Forelimb muscle (tissue), 1 donor: ENCODE measurements at regions not wholly inside any gene's neighbourhood (a gene's known extent, or its start where the extent isn't known, plus 50 kb on each side); places are given as distances from the start of the nearest gene placed in this dataset.

ENCODE experiments used
- DNase-seq: peaks from one replicate; pipeline ENCODE4 v3.0.0-alpha.2; 2013; ENCODE audit warnings: low read depth

- no peak for DNase-seq
These were observed 202.7 kb downstream of the MANEA start for GRCh38 chr6:95780037-95780436.

DNA sequence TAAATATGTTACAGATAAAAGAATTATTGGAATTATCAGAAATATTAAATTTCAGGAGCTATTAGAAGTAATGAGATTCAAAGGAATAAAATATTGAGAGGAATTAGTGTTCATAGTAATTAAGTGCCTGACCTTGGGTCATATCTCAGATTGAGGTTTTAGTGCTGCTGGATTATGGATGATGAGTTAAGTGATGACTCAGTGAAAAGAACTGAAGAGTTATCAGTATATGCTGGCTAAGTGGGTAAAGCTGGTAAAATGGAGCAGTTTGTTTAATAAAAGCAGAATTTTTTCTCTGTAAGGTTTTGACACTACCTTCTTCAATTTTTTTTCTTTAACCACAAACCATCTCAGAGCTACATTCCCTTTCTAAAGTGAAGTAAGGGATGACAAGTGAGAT, 206.7 kb downstream of the MANEA start:
- DNase-seq, result no peak

- no peak for DNase-seq
These were observed 207.5 kb downstream of the MANEA start for GRCh38 chr6:95784869-95785268.

DNA sequence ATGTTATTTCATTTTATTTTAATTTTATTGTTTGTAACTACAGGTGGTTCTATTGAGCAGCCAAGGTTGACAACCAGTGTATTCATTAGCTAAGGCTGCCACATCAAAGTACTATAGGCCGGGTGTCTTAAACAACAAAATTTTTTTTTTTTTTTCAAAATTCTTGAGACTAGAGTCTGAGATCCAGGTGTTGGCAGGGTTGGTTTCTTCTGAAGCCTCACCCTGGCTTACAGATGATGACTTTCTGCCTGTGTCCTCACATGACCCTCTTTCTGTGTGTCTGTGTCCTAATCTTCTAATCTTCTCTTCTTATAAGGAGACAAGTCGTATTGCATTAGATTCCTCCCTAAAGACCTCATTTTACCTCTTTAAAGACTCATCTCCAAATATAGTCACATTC, 208.4 kb downstream of the MANEA start:
- no peak for DNase-seq

DNA sequence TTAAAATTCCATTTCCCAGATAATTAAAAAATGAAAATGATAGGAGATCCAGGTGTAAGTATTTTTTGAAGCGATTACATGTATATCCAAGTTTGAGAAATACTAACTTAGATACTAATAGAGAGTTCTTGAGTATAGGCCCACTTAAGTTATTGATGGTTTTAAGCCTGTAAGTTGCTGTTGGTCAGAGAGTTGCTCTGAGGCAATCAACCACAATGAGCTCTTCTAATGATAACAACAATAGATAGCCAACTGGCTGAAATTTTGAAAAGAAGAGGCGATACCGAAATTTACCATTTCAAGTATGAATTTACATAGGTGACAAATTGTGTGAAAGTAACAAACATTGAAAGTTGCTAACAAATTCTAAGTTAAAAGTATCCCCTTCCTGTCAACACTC, 209.5 kb downstream of the MANEA start:
- DNase-seq, result no peak

DNA sequence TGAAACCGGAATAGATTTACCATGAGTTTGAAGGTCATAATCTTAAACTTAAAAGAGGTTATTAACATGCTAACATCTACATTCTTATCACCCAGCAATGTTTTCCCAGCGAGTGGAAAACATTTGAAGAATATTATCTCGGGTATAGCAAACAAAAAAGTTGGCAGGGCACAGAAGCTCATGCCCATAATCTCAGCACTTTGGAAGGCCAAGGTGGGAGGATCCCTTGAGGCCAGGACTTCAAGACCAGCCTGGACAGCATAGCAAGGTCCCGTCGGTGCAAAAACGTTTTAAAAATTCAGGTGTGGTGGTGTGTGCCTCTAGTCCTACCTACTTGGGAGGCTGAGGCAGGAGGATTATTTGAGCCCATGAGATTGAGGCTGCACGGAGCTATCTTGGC, 213.5 kb downstream of the MANEA start:
- no peak for DNase-seq

DNA sequence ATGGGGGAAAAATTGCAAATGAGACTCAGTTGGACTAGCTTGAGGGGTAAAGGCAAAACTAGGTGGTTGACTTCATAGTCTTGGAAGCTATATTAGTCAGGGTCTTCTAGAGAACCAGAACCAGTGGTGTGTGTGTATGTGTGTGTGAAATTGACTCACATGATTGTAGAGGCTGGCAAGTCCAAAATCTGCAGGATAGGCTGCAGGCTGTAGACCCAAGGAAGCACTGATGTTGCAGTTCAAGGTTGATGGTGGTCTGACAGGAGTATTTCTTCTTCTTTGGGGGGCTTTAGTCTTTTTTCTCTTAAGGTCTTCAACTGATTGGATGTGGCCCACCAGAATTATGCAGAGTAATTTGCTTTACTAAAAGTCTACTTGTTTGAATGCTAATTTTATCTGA, 217.4 kb downstream of the MANEA start:
- DNase-seq, result no peak

GRCh38 chr6:95795927-95796326, 218.6 kb downstream of the MANEA start:
- no peak for DNase-seq

DNA sequence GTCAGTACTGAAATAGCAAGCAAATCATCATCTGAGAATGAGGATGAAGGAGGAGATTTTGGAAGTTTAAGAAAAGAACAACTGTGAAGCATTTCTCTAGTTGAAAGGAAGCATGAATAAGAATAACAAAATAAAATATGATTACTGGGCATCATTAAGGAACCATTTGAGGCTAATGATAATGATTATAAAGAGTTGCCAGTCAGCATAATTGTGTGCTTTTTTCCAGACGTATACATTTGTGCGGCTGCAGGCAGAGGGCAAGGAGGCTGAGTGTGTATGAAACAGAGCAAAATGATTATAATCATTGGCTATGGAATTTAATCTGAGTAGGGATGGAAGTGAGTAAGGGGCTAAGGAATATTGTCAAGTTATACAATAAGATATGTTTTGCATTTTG, 218.7 kb upstream of the FUT9 start:
- DNase-seq, result no peak

- DNase-seq, result no peak
These were observed 212.8 kb upstream of the FUT9 start for GRCh38 chr6:95802978-95803377.

- DNase-seq, result no peak
These were observed 211.9 kb upstream of the FUT9 start for GRCh38 chr6:95803889-95804288.

DNA sequence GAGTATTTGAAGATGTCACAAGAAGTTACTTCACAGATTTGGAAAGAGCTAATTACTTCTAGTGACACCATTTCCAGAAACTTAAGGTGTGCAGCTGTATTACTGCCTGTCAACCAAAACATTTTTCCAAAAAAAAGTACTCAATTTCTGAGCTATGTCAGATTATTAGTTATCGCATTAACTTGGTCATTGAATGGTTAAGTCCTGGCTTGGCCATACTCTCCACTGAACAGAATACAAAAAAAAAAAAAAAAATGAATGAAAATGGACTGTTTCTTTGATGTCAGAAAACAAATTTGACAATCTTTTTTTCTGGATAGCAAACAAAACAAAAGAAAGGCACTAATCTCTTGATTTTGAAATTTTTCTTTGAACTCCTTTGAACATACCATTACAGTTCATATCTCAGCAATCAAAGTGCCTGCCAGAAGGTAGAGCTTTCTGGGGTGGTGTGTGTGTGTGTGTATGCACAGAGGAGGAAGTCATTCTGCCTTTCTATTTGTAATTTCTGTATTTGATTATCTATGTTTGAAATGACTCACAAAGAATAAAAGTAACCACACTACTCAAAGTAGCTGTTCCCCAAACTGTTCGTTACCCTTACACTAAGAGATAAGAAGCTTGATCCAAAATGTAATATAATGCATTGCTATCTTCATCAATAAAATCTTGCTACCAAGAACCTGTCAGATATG, 210.8 kb upstream of the FUT9 start:
- DNase-seq, result no peak

- no peak for DNase-seq
These were observed 210.1 kb upstream of the FUT9 start for GRCh38 chr6:95805699-95806098.

DNA sequence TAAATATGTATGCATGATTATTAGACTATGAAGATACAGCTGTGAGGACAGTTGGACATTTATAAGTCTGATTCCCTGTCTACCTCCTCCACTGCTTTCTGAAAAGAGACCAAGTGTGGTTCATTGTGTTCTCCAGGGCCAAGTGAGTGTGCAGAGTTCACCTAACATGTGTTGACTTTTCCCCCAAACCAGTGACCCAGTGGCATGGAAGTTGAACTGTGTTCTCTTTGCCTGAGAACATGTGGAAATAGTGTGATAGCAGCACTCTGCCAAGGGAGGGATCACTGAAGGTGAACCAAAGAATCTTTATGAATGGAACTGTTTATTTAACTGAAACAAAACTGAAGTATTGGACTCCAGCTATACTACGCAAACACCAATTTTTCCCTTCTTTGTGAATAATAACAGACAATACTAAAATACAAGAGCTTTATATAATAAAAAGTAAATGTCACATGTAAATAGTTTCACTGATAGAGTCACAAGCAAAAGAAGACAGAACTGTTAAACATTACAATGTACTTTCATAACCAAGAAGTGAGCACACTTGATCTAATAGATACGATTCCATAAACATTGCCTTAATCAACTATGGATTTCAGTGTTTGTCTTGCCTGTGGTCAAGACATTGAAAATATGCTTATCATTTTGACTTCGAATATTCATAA, 200.3 kb upstream of the FUT9 start:
- DNase-seq, result no peak

DNA sequence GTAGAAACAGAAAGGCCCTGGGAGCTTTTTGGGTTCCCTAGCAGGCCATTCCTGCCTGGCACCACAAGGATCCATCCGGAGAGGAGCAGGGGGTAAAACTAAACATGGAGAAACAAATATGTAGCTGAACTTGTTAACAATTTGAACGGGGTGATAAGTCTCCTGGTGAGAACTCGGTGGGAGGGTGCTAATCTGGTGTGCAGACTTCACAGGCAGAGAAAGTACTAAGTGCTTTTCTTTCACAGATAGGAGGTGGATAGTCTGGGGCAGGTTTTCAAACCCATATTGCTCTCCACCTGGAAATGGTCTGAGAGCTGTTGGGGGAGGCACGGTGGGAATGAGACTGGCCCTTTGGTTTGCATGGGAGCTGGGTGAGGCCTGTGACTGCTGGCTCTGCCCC, 196.3 kb upstream of the FUT9 start:
- no peak for DNase-seq

DNA sequence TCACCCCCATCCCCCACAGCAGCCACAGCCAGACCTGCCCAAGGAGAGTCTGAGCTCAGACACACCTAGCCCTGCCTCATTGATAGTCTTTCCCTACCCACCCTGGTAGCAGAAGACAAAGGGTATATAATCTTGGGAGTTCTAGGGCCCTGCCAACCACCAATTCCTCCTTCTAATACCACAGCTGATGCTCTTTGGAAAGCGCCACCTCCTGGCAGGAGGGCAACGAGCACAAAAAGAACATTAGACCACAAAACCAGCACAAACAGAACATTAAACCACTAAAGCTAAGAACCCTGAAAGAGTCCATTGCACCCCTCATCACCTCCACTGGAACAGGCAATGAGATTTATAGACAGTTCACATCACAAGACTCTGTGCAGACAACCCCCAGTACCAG, 195.8 kb upstream of the FUT9 start:
- no peak for DNase-seq

DNA sequence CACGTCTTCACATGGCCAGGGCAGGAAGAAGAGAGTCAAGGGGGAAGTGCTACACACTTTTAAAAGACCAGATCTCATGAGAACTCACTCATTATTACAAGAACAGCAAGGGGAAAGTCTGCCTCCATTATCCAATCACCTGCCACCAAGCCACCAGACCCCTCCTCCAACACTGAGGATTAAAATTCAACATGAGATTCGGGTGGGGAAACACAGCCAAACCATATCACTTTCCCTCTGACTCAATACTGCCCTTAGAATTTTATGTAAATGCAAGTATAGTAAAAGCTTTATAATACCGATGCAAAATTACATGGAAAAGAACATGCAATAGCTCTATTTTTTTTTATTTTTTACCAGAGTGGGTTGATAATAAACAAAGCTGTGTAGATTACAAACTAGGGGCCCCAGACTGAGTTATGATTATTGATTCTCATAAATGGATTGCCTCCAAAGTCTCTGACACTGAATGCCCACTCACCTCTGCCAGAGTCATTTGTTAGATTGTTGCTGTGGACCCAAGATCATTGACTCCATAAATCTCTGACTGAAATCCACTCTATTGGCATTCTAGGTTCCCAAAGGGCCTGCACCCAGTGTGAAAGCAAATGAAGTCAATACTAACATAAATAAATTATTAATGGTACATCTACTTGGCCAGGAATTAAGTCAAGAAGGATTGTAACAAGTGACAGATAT, 184.8 kb upstream of the FUT9 start:
- no peak for DNase-seq

- no peak for DNase-seq
These were observed 177.9 kb upstream of the FUT9 start for GRCh38 chr6:95837890-95838289.

DNA sequence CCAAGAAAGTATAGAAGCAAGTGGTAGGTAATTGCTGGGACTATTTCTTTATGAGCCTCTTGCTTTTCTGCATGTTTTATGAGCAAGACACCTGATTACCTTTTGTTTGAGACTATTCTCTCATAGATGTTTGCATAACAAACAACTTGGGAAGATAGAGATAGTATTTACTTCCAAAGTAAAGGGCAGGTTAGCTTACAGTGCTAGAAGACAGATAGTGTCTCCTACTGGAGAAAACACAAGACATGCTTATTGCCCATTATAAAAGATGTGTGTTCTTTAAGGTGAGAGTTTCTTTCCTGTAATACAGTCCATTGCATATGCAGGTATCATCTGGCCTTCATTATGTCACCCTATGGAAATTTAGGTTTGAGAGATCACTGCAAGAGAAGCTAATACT, 174.2 kb upstream of the FUT9 start:
- no peak for DNase-seq

- DNase-seq, result no peak
These were observed 169.1 kb upstream of the FUT9 start for GRCh38 chr6:95846652-95847051.

DNA sequence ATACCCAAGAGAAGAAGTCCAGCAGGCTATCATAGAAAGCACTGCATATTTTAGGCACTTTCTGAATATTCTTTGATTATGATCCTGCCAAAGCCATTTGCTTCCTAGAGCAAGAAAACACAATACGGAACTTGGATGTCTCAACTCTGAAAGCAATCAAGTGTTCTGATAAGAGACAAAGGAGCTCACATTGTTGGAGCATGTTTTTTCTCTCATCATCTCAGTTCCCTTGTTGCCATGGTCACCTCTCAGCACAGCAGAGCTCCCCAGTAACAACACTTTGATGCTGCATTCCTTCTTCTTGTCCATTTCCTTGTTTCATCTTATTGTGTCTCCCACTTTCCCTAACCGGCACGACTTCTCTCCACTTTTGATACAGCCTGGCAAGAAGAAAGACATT, 168.7 kb upstream of the FUT9 start:
- DNase-seq, result no peak

DNA sequence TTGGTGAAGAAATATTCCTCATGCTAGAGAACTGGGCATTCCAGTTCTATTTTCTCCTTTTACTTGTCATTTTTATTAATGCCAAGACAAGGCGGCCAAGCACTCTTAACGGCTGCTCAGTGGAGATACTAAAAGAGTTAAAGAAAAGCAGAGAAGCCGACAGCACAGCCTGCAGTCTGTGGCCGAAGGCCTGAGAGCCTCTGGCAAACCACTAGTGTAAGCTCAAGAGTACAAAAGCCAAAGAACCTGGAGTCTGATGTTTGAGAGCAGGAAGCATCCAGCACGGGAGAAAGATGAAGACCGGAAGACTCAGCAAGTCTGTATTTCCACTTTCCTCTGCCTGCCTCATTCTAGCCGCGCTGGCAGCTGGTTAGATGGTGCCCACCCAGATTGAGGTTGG, 167.1 kb upstream of the FUT9 start:
- DNase-seq, result no peak

GRCh38 chr6:95856876-95857364, 158.9 kb upstream of the FUT9 start:
- DNase-seq, result no peak
